Keratinocyte (primary cell): ENCODE measurements at regions not wholly inside any gene's neighbourhood (a gene's known extent, or its start where the extent isn't known, plus 50 kb on each side); places are given as distances from the start of the nearest gene placed in this dataset.

Experiments used
- DNase-seq: peaks from one replicate; pipeline ENCODE4 v3.0.0-alpha.2; 2011; ENCODE audit warnings: low read depth, missing footprints, low spot score
- FAIRE-seq: peaks from 2 replicates; lab custom pipeline; 2011; peaks lifted over from hg19 to GRCh38; lab: Jason Lieb, UNC
- H2AFZ ChIP-seq: 2 replicates; pipeline ENCODE4 v1.6.0; 2012; ENCODE audit warnings: low read length, control low read depth, inconsistent platforms; ENCODE audit not compliant: control insufficient read depth
- H3K27ac ChIP-seq: 2 replicates; pipeline ENCODE4 v1.5.1; 2011; ENCODE audit warnings: low read length; ENCODE audit not compliant: control insufficient read depth, insufficient read depth
- H3K27me3 ChIP-seq: 3 replicates; pipeline ENCODE4 v1.6.0; 2011; ENCODE audit warnings: low read length; ENCODE audit not compliant: control insufficient read depth, insufficient read depth; ENCODE audit errors: extremely low read depth
- H3K36me3 ChIP-seq, 2 experiments: 2 replicates in 1 of 2; 3 replicates in 1 of 2; pipeline ENCODE4 v1.5.1; 2011; ENCODE audit warnings: low read length in 2 of 2, mild to moderate bottlenecking in 1 of 2; ENCODE audit not compliant: control insufficient read depth in 2 of 2, insufficient read depth in 2 of 2; ENCODE audit errors: extremely low read depth in 1 of 2
- H3K4me1 ChIP-seq: 3 replicates; pipeline ENCODE4 v1.5.1; 2011; ENCODE audit warnings: low read length; ENCODE audit not compliant: control insufficient read depth, insufficient read depth; ENCODE audit errors: extremely low read depth
- H3K4me2 ChIP-seq: 3 replicates; pipeline ENCODE4 v1.6.0; 2011; ENCODE audit warnings: low read depth, low read length; ENCODE audit not compliant: control insufficient read depth, insufficient read depth; ENCODE audit errors: extremely low read depth
- H3K4me3 ChIP-seq, 3 experiments: fragments of 200-600 bp in 1 of 3; sonication (generic) in 1 of 3; 2 replicates in 2 of 3; 3 replicates in 1 of 3; pipeline ENCODE4 v1.5.1; 2011 to 2016; ENCODE audit warnings: low read length in 3 of 3, mild to moderate bottlenecking in 3 of 3, control low read depth in 2 of 3, inconsistent platforms in 1 of 3, low read depth in 1 of 3, mixed read lengths in 1 of 3, mixed run types in 1 of 3, moderate library complexity in 1 of 3; ENCODE audit not compliant: control insufficient read depth in 2 of 3, insufficient read depth in 2 of 3; ENCODE audit errors: extremely low read depth in 1 of 3
- H3K79me2 ChIP-seq: 2 replicates; pipeline ENCODE4 v1.6.0; 2012; ENCODE audit warnings: low read length; ENCODE audit not compliant: control insufficient read depth, insufficient read depth
- H3K9ac ChIP-seq: 3 replicates; pipeline ENCODE4 v1.6.0; 2011; ENCODE audit warnings: low read length; ENCODE audit not compliant: control insufficient read depth, insufficient read depth; ENCODE audit errors: extremely low read depth
- H3K9me1 ChIP-seq: 3 replicates; pipeline ENCODE4 v1.6.0; 2011; ENCODE audit warnings: low read length; ENCODE audit not compliant: control insufficient read depth, insufficient read depth; ENCODE audit errors: extremely low read depth
- H3K9me3 ChIP-seq: 2 replicates; pipeline ENCODE4 v1.5.1; 2012; ENCODE audit warnings: low read depth, low read length; ENCODE audit not compliant: control insufficient read depth
- H4K20me1 ChIP-seq: 3 replicates; pipeline ENCODE4 v1.6.0; 2011; ENCODE audit warnings: low read length; ENCODE audit not compliant: control insufficient read depth, insufficient read depth; ENCODE audit errors: extremely low read depth
- EZH2 ChIP-seq: IDR thresholded peaks from one replicate; pipeline ENCODE4 v1.6.1; 2012; ENCODE audit warnings: inconsistent platforms, mild to moderate bottlenecking, low read length, moderate library complexity
- dilution Hi-C: fragments of 300-500 bp; cut with MboI; formaldehyde crosslinking; loops from one replicate; pipeline ENCODE4 v1.7.0; 2020; ENCODE audit warnings: low sequenced_read_pairs; ENCODE audit not compliant: extremely low pct_ligation_motif_present
- TF ChIP-seq, protein P1 (sequence below), 3 experiments: IDR thresholded peaks in 1 of 3; conservative IDR thresholded peaks in 1 of 3; optimal IDR thresholded peaks in 1 of 3; 2 replicates in 2 of 3; 3 replicates in 1 of 3; pipeline versions ENCODE3 to v1.5.1; 2011; ENCODE audit warnings: low read length in 3 of 3, mild to moderate bottlenecking in 3 of 3, moderate library complexity in 2 of 3, control low read depth in 1 of 3, inconsistent platforms in 1 of 3; ENCODE audit not compliant: insufficient read depth in 2 of 3; ENCODE audit errors: extremely low read depth in 1 of 3

- no peak overlapping the region for H3K27ac ChIP-seq
- H3K4me1 ChIP-seq: no peaks in the 10 kb centered on the region
- H3K9me1 ChIP-seq: no peaks in the 10 kb centered on the region
- no peaks in the 10 kb centered on the region for H3K79me2 ChIP-seq
- H3K27me3 ChIP-seq: no peaks in the 10 kb centered on the region
- dilution Hi-C loops: no loop called here
- DNase-seq (no peak), FAIRE-seq (no peak)
- no peaks in the 10 kb centered on the region for H3K36me3 ChIP-seq
- no peak overlapping the region for H3K9ac ChIP-seq
- no peaks in the 10 kb centered on the region for H4K20me1 ChIP-seq
- no peak for TF ChIP-seq EZH2
- TF ChIP-seq, protein P1, sequence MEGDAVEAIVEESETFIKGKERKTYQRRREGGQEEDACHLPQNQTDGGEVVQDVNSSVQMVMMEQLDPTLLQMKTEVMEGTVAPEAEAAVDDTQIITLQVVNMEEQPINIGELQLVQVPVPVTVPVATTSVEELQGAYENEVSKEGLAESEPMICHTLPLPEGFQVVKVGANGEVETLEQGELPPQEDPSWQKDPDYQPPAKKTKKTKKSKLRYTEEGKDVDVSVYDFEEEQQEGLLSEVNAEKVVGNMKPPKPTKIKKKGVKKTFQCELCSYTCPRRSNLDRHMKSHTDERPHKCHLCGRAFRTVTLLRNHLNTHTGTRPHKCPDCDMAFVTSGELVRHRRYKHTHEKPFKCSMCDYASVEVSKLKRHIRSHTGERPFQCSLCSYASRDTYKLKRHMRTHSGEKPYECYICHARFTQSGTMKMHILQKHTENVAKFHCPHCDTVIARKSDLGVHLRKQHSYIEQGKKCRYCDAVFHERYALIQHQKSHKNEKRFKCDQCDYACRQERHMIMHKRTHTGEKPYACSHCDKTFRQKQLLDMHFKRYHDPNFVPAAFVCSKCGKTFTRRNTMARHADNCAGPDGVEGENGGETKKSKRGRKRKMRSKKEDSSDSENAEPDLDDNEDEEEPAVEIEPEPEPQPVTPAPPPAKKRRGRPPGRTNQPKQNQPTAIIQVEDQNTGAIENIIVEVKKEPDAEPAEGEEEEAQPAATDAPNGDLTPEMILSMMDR (optimal IDR thresholded peaks at IDR 0.05 in 1 of 3, IDR thresholded peaks at IDR 0.05 in 1 of 3, conservative IDR thresholded peaks at IDR 0.05 in 1 of 3; ENCODE audit: extremely low read depth in 1 of 3, insufficient read depth in 2 of 3, low read length in 3 of 3): peak; percentile 18 to 56 (median 51)
- no peak overlapping the region for H3K4me3 ChIP-seq
- H2AFZ ChIP-seq: no peak overlapping the region
- no peak overlapping the region for H3K4me2 ChIP-seq
- H3K9me3 ChIP-seq: no peaks in the 10 kb centered on the region
These were observed 650.5 kb upstream of the SORCS1 start for GRCh38 chr10:107814865-107815487.

DNA sequence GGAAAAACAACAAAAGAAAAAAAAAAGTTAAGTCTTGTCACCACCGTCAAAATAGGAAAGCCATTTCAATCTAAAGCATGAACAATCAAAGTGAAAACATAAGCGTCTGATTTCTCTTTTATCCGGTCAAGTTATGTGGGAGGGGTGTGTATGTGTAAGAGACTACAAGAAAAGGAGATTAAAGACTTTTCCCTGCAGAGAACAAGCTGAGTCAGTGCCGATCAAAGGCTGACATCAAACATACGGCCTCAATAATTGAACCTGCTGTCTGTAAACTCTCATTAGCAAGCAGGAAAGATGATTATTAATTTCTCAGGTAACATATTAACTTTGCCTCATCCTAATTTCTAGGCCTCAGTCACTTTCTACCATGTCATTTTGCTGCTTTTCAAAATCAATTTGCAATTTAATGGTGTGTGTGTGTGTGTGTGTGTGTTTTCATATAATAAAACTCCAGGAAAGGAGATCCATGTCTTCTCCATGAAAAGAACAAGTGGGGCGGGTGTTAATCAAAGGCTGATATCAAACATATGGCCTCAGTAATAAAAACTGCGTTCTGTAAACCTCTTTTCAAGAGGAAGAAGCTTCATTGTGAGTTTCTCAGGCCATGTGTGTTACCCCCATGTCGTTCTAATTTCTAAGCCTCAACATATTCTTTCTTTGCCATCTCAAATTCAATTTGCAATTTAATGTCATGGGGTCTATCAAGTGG lies 649.1 kb upstream of the SORCS1 start:
- Histone ChIP-seq H3K9me1 (no peaks in the 10 kb centered on the region), H3K36me3 (no peaks in the 10 kb centered on the region), H2AFZ (no peak overlapping the region), H4K20me1 (no peaks in the 10 kb centered on the region), H3K9ac (no peak overlapping the region), H3K9me3 (no peaks in the 10 kb centered on the region), H3K4me1 (no peaks in the 10 kb centered on the region), H3K4me3 (no peak overlapping the region), H3K4me2 (no peak overlapping the region), H3K79me2 (no peaks in the 10 kb centered on the region), H3K27ac (no peak overlapping the region), H3K27me3 (no peaks in the 10 kb centered on the region)
- dilution Hi-C loops: no loop called here
- TF ChIP-seq, protein P1 (optimal IDR thresholded peaks at IDR 0.05 in 1 of 3, IDR thresholded peaks at IDR 0.05 in 1 of 3, conservative IDR thresholded peaks at IDR 0.05 in 1 of 3; ENCODE audit: extremely low read depth in 1 of 3, insufficient read depth in 2 of 3, low read length in 3 of 3): no peak
- DNase-seq (no peak), FAIRE-seq (no peak)
